ENCODE measurements at regions not wholly inside any gene's neighbourhood (a gene's known extent, or its start where the extent isn't known, plus 50 kb on each side); places are given as distances from the start of the nearest gene placed in this dataset.

DNA sequence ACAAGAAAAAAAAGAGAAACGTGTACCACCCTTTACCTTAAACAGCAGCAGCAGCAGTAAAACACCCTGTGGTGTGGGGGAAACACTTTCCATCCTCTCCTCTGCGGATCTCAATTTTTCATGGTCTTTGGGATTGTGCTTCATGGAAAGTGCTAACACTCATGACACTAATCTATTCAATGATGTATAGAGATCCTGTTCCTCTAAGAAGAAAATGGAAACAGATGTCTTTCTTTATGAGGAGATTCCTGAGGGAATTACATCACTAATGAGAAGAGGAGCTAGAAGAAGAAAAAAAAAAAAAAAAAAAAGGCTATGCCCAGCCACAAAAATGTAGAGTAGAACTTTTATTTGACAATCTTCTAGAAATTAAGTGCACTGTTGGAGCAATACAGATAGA lies 62.9 kb upstream of the NDST3 start:
- no peak overlapping the region for H3K27ac ChIP-seq (ENCODE audit: low read length)
- no peaks in the 10 kb centered on the region for H3K9me2 ChIP-seq (ENCODE audit: insufficient read depth, low read length)
- H2AFZ ChIP-seq (ENCODE audit: low read depth, low read length): no peak overlapping the region
- no peak overlapping the region for H3K4me2 ChIP-seq (ENCODE audit: low read length)
- no peaks in the 10 kb centered on the region for H3K36me3 ChIP-seq (ENCODE audit: insufficient read depth, low read length)
- H3K9ac ChIP-seq (ENCODE audit: low read length): no peak overlapping the region
- no peaks in the 10 kb centered on the region for H3K79me2 ChIP-seq (replicated peaks; ENCODE audit: insufficient read depth, low read length)
- TF ChIP-seq POLR2AphosphoS5 (IDR thresholded peaks at IDR 0.05) (no peak), SMC3 (conservative IDR thresholded peaks at IDR 0.05; ENCODE audit: poor library complexity) (no peak), EP300 (conservative IDR thresholded peaks at IDR 0.05; ENCODE audit: poor library complexity, severe bottlenecking) (no peak), TAF1 (IDR thresholded peaks at IDR 0.05; ENCODE audit: low read depth) (no peak), RAD21 (conservative IDR thresholded peaks at IDR 0.05) (no peak), EZH2 (IDR thresholded peaks at IDR 0.05; ENCODE audit: borderline replicate concordance, insufficient read depth, low read length, poor library complexity, severe bottlenecking) (no peak)
- TF ChIP-seq, protein P1, sequence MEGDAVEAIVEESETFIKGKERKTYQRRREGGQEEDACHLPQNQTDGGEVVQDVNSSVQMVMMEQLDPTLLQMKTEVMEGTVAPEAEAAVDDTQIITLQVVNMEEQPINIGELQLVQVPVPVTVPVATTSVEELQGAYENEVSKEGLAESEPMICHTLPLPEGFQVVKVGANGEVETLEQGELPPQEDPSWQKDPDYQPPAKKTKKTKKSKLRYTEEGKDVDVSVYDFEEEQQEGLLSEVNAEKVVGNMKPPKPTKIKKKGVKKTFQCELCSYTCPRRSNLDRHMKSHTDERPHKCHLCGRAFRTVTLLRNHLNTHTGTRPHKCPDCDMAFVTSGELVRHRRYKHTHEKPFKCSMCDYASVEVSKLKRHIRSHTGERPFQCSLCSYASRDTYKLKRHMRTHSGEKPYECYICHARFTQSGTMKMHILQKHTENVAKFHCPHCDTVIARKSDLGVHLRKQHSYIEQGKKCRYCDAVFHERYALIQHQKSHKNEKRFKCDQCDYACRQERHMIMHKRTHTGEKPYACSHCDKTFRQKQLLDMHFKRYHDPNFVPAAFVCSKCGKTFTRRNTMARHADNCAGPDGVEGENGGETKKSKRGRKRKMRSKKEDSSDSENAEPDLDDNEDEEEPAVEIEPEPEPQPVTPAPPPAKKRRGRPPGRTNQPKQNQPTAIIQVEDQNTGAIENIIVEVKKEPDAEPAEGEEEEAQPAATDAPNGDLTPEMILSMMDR (IDR thresholded peaks at IDR 0.05; ENCODE audit: poor library complexity, severe bottlenecking): no peak
- TF ChIP-seq, protein P2, sequence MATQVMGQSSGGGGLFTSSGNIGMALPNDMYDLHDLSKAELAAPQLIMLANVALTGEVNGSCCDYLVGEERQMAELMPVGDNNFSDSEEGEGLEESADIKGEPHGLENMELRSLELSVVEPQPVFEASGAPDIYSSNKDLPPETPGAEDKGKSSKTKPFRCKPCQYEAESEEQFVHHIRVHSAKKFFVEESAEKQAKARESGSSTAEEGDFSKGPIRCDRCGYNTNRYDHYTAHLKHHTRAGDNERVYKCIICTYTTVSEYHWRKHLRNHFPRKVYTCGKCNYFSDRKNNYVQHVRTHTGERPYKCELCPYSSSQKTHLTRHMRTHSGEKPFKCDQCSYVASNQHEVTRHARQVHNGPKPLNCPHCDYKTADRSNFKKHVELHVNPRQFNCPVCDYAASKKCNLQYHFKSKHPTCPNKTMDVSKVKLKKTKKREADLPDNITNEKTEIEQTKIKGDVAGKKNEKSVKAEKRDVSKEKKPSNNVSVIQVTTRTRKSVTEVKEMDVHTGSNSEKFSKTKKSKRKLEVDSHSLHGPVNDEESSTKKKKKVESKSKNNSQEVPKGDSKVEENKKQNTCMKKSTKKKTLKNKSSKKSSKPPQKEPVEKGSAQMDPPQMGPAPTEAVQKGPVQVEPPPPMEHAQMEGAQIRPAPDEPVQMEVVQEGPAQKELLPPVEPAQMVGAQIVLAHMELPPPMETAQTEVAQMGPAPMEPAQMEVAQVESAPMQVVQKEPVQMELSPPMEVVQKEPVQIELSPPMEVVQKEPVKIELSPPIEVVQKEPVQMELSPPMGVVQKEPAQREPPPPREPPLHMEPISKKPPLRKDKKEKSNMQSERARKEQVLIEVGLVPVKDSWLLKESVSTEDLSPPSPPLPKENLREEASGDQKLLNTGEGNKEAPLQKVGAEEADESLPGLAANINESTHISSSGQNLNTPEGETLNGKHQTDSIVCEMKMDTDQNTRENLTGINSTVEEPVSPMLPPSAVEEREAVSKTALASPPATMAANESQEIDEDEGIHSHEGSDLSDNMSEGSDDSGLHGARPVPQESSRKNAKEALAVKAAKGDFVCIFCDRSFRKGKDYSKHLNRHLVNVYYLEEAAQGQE (IDR thresholded peaks at IDR 0.05; ENCODE audit: borderline replicate concordance): no peak
- no peaks in the 10 kb centered on the region for H3K27me3 ChIP-seq (ENCODE audit: insufficient read depth, low read depth, low read length)
- no peaks in the 10 kb centered on the region for H4K20me1 ChIP-seq (ENCODE audit: insufficient read depth)
- no peak overlapping the region for H3K4me3 ChIP-seq (ENCODE audit: low read length)
- peaks cover 2% of the 10 kb centered on the region for H3F3A ChIP-seq (ENCODE audit: insufficient read depth, low read length, poor library complexity, severe bottlenecking)
- no peaks in the 10 kb centered on the region for H3K9me3 ChIP-seq (ENCODE audit: low read length)

DNA sequence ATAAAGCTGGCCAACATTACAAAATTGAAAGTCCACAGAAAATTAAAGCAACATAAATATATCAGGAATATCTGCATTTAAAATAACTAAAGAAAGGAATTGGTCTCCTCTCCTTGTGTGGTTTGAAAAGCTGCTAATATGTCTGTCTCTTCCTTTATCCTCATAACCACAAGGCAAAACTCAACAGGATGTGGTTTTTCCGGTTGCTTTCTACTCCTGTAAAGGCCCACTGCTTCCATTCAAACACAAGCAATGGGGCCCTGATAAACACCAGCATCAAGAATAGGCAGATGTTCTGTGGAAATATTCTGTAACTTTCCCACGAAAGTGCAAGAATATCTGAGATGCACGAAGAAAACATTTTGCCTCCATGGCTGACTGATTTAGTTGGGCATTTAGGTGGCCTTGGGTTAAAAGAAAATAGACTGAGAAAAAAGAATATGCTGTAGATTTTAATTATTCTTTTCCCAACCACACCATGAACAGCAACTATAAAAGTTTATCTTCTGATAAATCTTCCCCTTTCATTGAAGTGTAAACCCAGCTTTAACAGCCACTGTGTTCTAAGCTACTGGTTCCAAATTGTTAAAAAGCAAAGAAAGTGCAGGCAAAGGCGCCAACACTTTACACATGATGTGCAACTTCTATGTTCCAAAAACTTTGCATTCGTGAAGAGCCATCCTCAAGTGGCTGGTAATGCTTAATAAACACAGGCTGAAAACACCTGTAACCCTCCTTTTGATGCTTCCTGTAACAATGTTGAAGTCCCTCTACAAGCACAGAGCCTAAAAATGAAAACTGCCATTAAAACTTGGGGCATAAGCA lies 50.5 kb upstream of the NDST3 start:
- Histone ChIP-seq H3K4me3 (ENCODE audit: low read length) (no peak overlapping the region), H3K9ac (ENCODE audit: low read length) (no peak overlapping the region), H3K27me3 (ENCODE audit: insufficient read depth, low read depth, low read length) (no peaks in the 10 kb centered on the region), H3K9me3 (ENCODE audit: low read length) (no peaks in the 10 kb centered on the region), H3K36me3 (ENCODE audit: insufficient read depth, low read length) (no peaks in the 10 kb centered on the region), H2AFZ (ENCODE audit: low read depth, low read length) (no peak overlapping the region), H3K79me2 (replicated peaks; ENCODE audit: insufficient read depth, low read length) (no peaks in the 10 kb centered on the region), H4K20me1 (ENCODE audit: insufficient read depth) (no peaks in the 10 kb centered on the region), H3K9me2 (ENCODE audit: insufficient read depth, low read length) (no peaks in the 10 kb centered on the region), H3K27ac (ENCODE audit: low read length) (no peak overlapping the region), H3K4me2 (ENCODE audit: low read length) (no peak overlapping the region), H3F3A (ENCODE audit: insufficient read depth, low read length, poor library complexity, severe bottlenecking) (no peaks in the 10 kb centered on the region)
- TF ChIP-seq RAD21 (conservative IDR thresholded peaks at IDR 0.05): no peak
- no peak for TF ChIP-seq MXI1 (conservative IDR thresholded peaks at IDR 0.05; ENCODE audit: poor library complexity, severe bottlenecking)
- TF ChIP-seq, protein P2 (IDR thresholded peaks at IDR 0.05; ENCODE audit: borderline replicate concordance): no peak
- TF ChIP-seq TAF1 (IDR thresholded peaks at IDR 0.05; ENCODE audit: low read depth): no peak
- TF ChIP-seq POLR2AphosphoS5 (IDR thresholded peaks at IDR 0.05): no peak
- TF ChIP-seq EP300 (conservative IDR thresholded peaks at IDR 0.05; ENCODE audit: poor library complexity, severe bottlenecking): no peak
- TF ChIP-seq EZH2 (IDR thresholded peaks at IDR 0.05; ENCODE audit: borderline replicate concordance, insufficient read depth, low read length, poor library complexity, severe bottlenecking): no peak
- TF ChIP-seq, protein P1 (IDR thresholded peaks at IDR 0.05; ENCODE audit: poor library complexity, severe bottlenecking): no peak
- no peak for TF ChIP-seq SMC3 (conservative IDR thresholded peaks at IDR 0.05; ENCODE audit: poor library complexity)
